Body of pancreas (tissue), 4 donors: ENCODE measurements at regions not wholly inside any gene's neighbourhood (a gene's known extent, or its start where the extent isn't known, plus 50 kb on each side); places are given as distances from the start of the nearest gene placed in this dataset.

Experiments
- POLR2A ChIP-seq, 3 donors: fragments of 450-650 bp; IDR thresholded peaks; one replicate each; pipeline ENCODE4 v1.6.1; 2016; ENCODE audit warnings: antibody characterized with exemption in 3 of 3, mild to moderate bottlenecking in 2 of 3
- TF ChIP-seq, protein P1 (sequence below), 7 experiments: fragments of 450-650 bp in 4 of 7; fragments of 200-600 bp in 3 of 7; sonication (generic) in 3 of 7; IDR thresholded peaks; one replicate each; pipeline ENCODE4 v1.5.1; 2016 to 2019; ENCODE audit warnings: antibody characterized with exemption in 7 of 7

DNA sequence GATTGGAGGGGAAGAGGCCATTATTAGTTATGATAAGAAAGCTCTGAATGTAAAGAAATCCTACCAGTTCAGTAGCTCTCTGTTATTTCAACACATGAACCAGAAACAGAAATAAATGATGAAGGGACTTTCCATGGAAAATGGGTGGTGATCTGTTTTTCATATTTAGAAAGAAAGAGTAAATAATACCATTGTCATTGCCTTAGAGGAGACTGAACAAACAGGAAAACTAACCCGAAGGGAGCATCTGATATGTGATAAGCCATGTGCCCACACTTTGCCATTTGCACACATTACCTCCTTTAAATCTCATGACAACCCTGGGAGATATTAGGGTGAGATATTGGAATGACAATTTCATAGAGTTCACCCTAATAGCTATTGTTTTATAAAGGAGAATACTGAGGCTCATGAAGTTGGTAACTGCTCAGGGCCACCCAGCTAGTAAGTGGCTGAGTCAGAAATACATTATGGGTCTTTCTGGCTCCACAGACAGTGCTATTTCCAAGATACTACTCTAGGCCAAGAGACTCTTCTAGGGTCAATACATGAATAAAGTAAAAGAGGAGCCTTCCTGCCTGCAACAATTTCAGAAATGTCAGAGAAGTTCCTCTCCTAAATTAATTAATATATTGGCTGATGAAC, 111.0 kb upstream of the SLIT3 start:
- TF ChIP-seq POLR2A (IDR thresholded peaks at IDR 0.05), result no peak
- TF ChIP-seq, protein P1, sequence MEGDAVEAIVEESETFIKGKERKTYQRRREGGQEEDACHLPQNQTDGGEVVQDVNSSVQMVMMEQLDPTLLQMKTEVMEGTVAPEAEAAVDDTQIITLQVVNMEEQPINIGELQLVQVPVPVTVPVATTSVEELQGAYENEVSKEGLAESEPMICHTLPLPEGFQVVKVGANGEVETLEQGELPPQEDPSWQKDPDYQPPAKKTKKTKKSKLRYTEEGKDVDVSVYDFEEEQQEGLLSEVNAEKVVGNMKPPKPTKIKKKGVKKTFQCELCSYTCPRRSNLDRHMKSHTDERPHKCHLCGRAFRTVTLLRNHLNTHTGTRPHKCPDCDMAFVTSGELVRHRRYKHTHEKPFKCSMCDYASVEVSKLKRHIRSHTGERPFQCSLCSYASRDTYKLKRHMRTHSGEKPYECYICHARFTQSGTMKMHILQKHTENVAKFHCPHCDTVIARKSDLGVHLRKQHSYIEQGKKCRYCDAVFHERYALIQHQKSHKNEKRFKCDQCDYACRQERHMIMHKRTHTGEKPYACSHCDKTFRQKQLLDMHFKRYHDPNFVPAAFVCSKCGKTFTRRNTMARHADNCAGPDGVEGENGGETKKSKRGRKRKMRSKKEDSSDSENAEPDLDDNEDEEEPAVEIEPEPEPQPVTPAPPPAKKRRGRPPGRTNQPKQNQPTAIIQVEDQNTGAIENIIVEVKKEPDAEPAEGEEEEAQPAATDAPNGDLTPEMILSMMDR (IDR thresholded peaks at IDR 0.05), result no peak
